ENCODE measurements at regions not wholly inside any gene's neighbourhood (a gene's known extent, or its start where the extent isn't known, plus 50 kb on each side); places are given as distances from the start of the nearest gene placed in this dataset.

DNA sequence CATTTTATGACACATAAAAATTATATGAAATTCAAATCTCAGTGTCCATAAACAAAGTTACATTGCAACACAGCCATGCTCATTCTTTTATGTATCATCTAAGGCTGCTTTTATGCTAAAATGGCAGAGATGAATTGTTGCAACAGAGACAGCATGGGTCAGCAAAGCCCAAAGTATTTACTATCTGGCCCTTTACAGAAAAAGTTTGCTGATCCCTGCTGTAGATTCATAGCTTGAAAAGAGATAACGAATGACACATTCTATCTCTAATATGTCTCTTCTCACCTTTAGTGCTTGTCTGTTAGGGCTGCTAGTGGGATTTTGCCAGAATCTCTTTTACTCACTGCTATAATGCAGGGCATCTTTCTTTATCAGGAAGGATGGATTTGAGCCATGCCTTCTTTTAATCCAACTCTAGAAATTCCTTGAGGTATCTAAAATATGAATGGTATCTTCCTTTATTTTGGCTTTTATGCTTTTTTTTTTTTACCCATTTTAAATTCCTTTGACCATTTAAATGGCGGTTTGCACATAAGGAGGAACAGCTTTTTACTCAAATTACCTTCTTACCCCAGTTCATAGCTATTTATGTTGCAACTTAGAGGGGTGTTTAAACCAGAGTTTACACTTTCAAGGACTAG, 598.2 kb downstream of the PLPP3 start:
- TF ChIP-seq EP300 (IDR thresholded peaks at IDR 0.05; ENCODE audit: borderline replicate concordance) = no peak
- no peak for TF ChIP-seq YY1 (IDR thresholded peaks at IDR 0.05; ENCODE audit: low read depth)
- no peak for TF ChIP-seq MAX (IDR thresholded peaks at IDR 0.05)
- no peak for TF ChIP-seq RAD21 (IDR thresholded peaks at IDR 0.05; ENCODE audit: low read depth)
- TF ChIP-seq TAF1 (IDR thresholded peaks at IDR 0.05; ENCODE audit: low read depth) = no peak
- TF ChIP-seq CREB1 (IDR thresholded peaks at IDR 0.05; ENCODE audit: low read depth) = no peak
- TF ChIP-seq EGR1 (IDR thresholded peaks at IDR 0.05) = no peak
- TF ChIP-seq, protein P1, sequence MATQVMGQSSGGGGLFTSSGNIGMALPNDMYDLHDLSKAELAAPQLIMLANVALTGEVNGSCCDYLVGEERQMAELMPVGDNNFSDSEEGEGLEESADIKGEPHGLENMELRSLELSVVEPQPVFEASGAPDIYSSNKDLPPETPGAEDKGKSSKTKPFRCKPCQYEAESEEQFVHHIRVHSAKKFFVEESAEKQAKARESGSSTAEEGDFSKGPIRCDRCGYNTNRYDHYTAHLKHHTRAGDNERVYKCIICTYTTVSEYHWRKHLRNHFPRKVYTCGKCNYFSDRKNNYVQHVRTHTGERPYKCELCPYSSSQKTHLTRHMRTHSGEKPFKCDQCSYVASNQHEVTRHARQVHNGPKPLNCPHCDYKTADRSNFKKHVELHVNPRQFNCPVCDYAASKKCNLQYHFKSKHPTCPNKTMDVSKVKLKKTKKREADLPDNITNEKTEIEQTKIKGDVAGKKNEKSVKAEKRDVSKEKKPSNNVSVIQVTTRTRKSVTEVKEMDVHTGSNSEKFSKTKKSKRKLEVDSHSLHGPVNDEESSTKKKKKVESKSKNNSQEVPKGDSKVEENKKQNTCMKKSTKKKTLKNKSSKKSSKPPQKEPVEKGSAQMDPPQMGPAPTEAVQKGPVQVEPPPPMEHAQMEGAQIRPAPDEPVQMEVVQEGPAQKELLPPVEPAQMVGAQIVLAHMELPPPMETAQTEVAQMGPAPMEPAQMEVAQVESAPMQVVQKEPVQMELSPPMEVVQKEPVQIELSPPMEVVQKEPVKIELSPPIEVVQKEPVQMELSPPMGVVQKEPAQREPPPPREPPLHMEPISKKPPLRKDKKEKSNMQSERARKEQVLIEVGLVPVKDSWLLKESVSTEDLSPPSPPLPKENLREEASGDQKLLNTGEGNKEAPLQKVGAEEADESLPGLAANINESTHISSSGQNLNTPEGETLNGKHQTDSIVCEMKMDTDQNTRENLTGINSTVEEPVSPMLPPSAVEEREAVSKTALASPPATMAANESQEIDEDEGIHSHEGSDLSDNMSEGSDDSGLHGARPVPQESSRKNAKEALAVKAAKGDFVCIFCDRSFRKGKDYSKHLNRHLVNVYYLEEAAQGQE (IDR thresholded peaks at IDR 0.05; ENCODE audit: low read depth) = no peak
- TF ChIP-seq ZBTB7A (IDR thresholded peaks at IDR 0.05; ENCODE audit: low read depth) = no peak
- TF ChIP-seq TEAD4 (IDR thresholded peaks at IDR 0.05) = no peak
